ENCODE measurements at regions not wholly inside any gene's neighbourhood (a gene's known extent, or its start where the extent isn't known, plus 50 kb on each side); places are given as distances from the start of the nearest gene placed in this dataset.

- POLR2A ChIA-PET = no interaction called here
- H3K27ac ChIP-seq (ENCODE audit: extremely low read depth, low read depth, low read length) = no peak overlapping the region
- no peaks in the 10 kb centered on the region for H3K9me3 ChIP-seq (ENCODE audit: control insufficient read depth, insufficient read depth, low read depth, low read length)
- no peaks in the 10 kb centered on the region for H3K4me1 ChIP-seq (ENCODE audit: control insufficient read depth, insufficient read depth, low read length)
- H3K36me3 ChIP-seq (ENCODE audit: control insufficient read depth in 2 of 2, insufficient read depth in 1 of 2, low read length in 2 of 2) = no peaks in the 10 kb centered on the region
- no peak overlapping the region for H3K4me3 ChIP-seq (ENCODE audit: low read depth, low read length)
- CTCF ChIA-PET = no interaction called here
- no peak for TF ChIP-seq KLF1 (tag by site-specific recombination; IDR thresholded peaks at IDR 0.05)
- TF ChIP-seq ZNF558 (tag by site-specific recombination; IDR thresholded peaks at IDR 0.05) = no peak
- no peak for TF ChIP-seq ZNF391 (tag by site-specific recombination; IDR thresholded peaks at IDR 0.05; ENCODE audit: borderline replicate concordance, low read depth)
- TF ChIP-seq ZNF114 (tag by site-specific recombination; IDR thresholded peaks at IDR 0.05) = no peak
- TF ChIP-seq PATZ1 (tag by site-specific recombination; IDR thresholded peaks at IDR 0.05) = no peak
Observed at GRCh38 chr1:115188680-115189395, 99.5 kb upstream of the TSPAN2 start.

GRCh38 chr1:115186711-115187265 lies 97.5 kb upstream of the TSPAN2 start:
- no peak overlapping the region for H3K4me3 ChIP-seq (ENCODE audit: low read depth, low read length)
- no peaks in the 10 kb centered on the region for H3K4me1 ChIP-seq (ENCODE audit: control insufficient read depth, insufficient read depth, low read length)
- no peaks in the 10 kb centered on the region for H3K9me3 ChIP-seq (ENCODE audit: control insufficient read depth, insufficient read depth, low read depth, low read length)
- no peaks in the 10 kb centered on the region for H3K36me3 ChIP-seq (ENCODE audit: control insufficient read depth in 2 of 2, insufficient read depth in 1 of 2, low read length in 2 of 2)
- no peak overlapping the region for H3K27ac ChIP-seq (ENCODE audit: extremely low read depth, low read depth, low read length)
- CTCF ChIA-PET = interaction anchor here (0.5 to 1.3 kb wide), 4 partner anchors 27 to 86 kb away, joined by 3 to 4 read pairs (median 3); no protein-coding TSS in a partner anchor
- POLR2A ChIA-PET = no interaction called here
- TF ChIP-seq KLF8 (tag by site-specific recombination; IDR thresholded peaks at IDR 0.05) (no peak), YY2 (tag by site-specific recombination; IDR thresholded peaks at IDR 0.05) (no peak), ZNF221 (tag by site-specific recombination; IDR thresholded peaks at IDR 0.05; ENCODE audit: borderline replicate concordance) (no peak), ZNF704 (tag by site-specific recombination; IDR thresholded peaks at IDR 0.05) (no peak), ZFP69B (tag by site-specific recombination; IDR thresholded peaks at IDR 0.05) (no peak), INSM2 (tag by site-specific recombination; IDR thresholded peaks at IDR 0.05) (no peak), ZNF707 (tag by site-specific recombination; IDR thresholded peaks at IDR 0.05) (no peak), ZBTB26 (tag by site-specific recombination; optimal IDR thresholded peaks at IDR 0.05) (no peak), ZNF266 (tag by site-specific recombination; IDR thresholded peaks at IDR 0.05; ENCODE audit: low read depth) (no peak)

GRCh38 chr1:115185336-115185735 lies 96.0 kb upstream of the TSPAN2 start:
- POLR2A ChIA-PET = no interaction called here
- H3K4me1 ChIP-seq (ENCODE audit: control insufficient read depth, insufficient read depth, low read length) = no peaks in the 10 kb centered on the region
- no peaks in the 10 kb centered on the region for H3K9me3 ChIP-seq (ENCODE audit: control insufficient read depth, insufficient read depth, low read depth, low read length)
- CTCF ChIA-PET = interaction anchor here (0.8 kb wide), 1 partner anchor 28 kb away, joined by 3 read pairs; no protein-coding TSS in a partner anchor
- no peak overlapping the region for H3K4me3 ChIP-seq (ENCODE audit: low read depth, low read length)
- no peaks in the 10 kb centered on the region for H3K36me3 ChIP-seq (ENCODE audit: control insufficient read depth in 2 of 2, insufficient read depth in 1 of 2, low read length in 2 of 2)
- no peak overlapping the region for H3K27ac ChIP-seq (ENCODE audit: extremely low read depth, low read depth, low read length)
- TF ChIP-seq ZNF148 (tag by site-specific recombination; IDR thresholded peaks at IDR 0.05; ENCODE audit: borderline replicate concordance) = no peak
- TF ChIP-seq ZNF362 (tag by site-specific recombination; IDR thresholded peaks at IDR 0.05) = no peak
- no peak for TF ChIP-seq ZNF175 (tag by site-specific recombination; IDR thresholded peaks at IDR 0.05)
- TF ChIP-seq ZBTB8A (tag by site-specific recombination; IDR thresholded peaks at IDR 0.05) = no peak
- no peak for TF ChIP-seq ZNF37A (tag by site-specific recombination; IDR thresholded peaks at IDR 0.05)
- TF ChIP-seq ZNF645 (tag by site-specific recombination; IDR thresholded peaks at IDR 0.05) = no peak
